ENCODE measurements at regions not wholly inside any gene's neighbourhood (a gene's known extent, or its start where the extent isn't known, plus 50 kb on each side); places are given as distances from the start of the nearest gene placed in this dataset.
"Not testable (repeated sequence)": the region's sequence is repeated elsewhere in the genome, so short reads cannot be mapped to it uniquely, and the experiment has no call there.

DNA sequence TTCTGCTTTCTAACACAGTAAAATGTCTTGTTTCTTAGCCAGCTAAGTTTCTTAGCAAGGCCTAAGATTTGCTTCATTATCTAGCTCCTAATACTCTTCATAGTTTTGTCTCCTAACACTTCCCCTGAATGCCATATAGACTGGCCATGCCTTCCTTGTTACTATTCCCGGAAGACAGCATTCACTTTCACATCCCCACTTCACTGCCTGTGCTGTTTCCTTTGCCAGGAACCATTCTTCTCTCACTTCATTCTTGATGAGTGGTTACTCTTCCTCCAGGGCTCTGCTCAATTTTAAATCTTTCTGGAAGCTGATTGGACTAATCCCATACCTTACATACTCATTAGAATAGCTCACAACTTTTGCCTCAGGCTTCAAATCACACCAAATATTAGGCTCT, 1510.2 kb upstream of the DDX18 start:
- H3K36me3 ChIP-seq (ENCODE audit: control insufficient read depth, low read length): no peaks in the 10 kb centered on the region
- no peak overlapping the region for H3K4me3 ChIP-seq (ENCODE audit: low read length)
- H3K9me2 ChIP-seq (replicated peaks; ENCODE audit: control insufficient read depth, low read length): no peaks in the 10 kb centered on the region
- H3K9me3 ChIP-seq (ENCODE audit: control insufficient read depth, insufficient read depth, low read length): no peaks in the 10 kb centered on the region
- no peak overlapping the region for H3K27ac ChIP-seq (ENCODE audit: low read depth, low read length)
- H3F3A ChIP-seq (ENCODE audit: control insufficient read depth, insufficient read depth): no peaks in the 10 kb centered on the region
- no peak overlapping the region for H3K4me2 ChIP-seq (ENCODE audit: low read length)
- no peaks in the 10 kb centered on the region for H3K79me2 ChIP-seq (ENCODE audit: control insufficient read depth, low read length)
- H3K27me3 ChIP-seq (ENCODE audit: control insufficient read depth, low read length): no peaks in the 10 kb centered on the region
- no peaks in the 10 kb centered on the region for H4K20me1 ChIP-seq (ENCODE audit: control insufficient read depth, insufficient read depth, low read depth, low read length)
- no peaks in the 10 kb centered on the region for H3K4me1 ChIP-seq (ENCODE audit: control insufficient read depth, low read length)
- no peak for TF ChIP-seq EZH2phosphoT487 (IDR thresholded peaks at IDR 0.05; ENCODE audit: borderline replicate concordance, low read length)
- TF ChIP-seq, protein P1, sequence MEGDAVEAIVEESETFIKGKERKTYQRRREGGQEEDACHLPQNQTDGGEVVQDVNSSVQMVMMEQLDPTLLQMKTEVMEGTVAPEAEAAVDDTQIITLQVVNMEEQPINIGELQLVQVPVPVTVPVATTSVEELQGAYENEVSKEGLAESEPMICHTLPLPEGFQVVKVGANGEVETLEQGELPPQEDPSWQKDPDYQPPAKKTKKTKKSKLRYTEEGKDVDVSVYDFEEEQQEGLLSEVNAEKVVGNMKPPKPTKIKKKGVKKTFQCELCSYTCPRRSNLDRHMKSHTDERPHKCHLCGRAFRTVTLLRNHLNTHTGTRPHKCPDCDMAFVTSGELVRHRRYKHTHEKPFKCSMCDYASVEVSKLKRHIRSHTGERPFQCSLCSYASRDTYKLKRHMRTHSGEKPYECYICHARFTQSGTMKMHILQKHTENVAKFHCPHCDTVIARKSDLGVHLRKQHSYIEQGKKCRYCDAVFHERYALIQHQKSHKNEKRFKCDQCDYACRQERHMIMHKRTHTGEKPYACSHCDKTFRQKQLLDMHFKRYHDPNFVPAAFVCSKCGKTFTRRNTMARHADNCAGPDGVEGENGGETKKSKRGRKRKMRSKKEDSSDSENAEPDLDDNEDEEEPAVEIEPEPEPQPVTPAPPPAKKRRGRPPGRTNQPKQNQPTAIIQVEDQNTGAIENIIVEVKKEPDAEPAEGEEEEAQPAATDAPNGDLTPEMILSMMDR (IDR thresholded peaks at IDR 0.05; ENCODE audit: low read depth, low read length, poor library complexity, severe bottlenecking): no peak

DNA sequence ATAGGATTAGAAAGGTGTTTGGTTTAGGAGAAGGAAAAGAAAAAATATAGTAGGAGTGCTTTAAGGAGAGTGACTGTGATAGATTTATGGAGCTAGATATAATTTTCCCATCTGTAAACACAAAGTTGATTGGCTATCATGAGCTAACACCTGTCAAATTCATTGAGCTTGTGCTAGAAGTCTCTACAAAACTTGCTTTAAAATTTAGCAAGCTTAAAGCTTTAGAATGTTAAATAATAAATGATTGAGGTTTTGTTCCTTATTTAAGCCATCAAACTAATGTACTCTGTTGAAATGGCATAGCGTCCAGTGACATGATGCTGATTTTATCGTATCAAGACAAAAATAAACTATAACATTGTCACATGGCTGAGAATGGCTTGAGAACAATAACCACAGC, 1497.4 kb upstream of the DDX18 start:
- Histone ChIP-seq H3K9me3 (ENCODE audit: control insufficient read depth, insufficient read depth, low read length) (no peaks in the 10 kb centered on the region), H4K20me1 (ENCODE audit: control insufficient read depth, insufficient read depth, low read depth, low read length) (no peaks in the 10 kb centered on the region), H3K36me3 (ENCODE audit: control insufficient read depth, low read length) (no peaks in the 10 kb centered on the region), H3K4me1 (ENCODE audit: control insufficient read depth, low read length) (no peaks in the 10 kb centered on the region), H3K79me2 (ENCODE audit: control insufficient read depth, low read length) (no peaks in the 10 kb centered on the region), H3K4me2 (ENCODE audit: low read length) (no peak overlapping the region), H3K27ac (ENCODE audit: low read depth, low read length) (no peak overlapping the region), H3K9me2 (replicated peaks; ENCODE audit: control insufficient read depth, low read length) (no peaks in the 10 kb centered on the region), H3K4me3 (ENCODE audit: low read length) (no peak overlapping the region), H3F3A (ENCODE audit: control insufficient read depth, insufficient read depth) (no peaks in the 10 kb centered on the region), H3K27me3 (ENCODE audit: control insufficient read depth, low read length) (no peaks in the 10 kb centered on the region)
- no peak for TF ChIP-seq EZH2phosphoT487 (IDR thresholded peaks at IDR 0.05; ENCODE audit: borderline replicate concordance, low read length)
- TF ChIP-seq, protein P1 (IDR thresholded peaks at IDR 0.05; ENCODE audit: low read depth, low read length, poor library complexity, severe bottlenecking): no peak

DNA sequence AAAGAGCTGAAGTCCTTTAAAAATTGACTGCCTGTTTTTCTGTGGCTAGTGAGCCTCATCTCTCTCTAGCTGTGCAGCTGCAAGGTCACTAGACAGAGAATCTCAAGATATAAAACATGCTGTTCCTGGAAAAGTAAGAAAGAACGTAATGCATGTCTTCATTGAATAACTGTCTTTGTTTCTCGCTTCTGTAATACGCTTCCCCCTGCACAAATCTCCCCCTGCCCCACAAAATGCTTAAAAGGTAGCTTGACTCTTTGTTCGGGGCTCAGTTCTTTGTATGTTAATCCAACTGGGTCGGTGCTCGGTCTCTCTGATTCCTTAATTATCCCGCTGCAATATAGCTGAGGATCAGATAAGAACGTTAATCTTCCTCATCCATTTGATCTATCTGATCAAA, 1495.9 kb upstream of the DDX18 start:
- H3K9me3 ChIP-seq (ENCODE audit: control insufficient read depth, insufficient read depth, low read length); H3K9me2 ChIP-seq (replicated peaks; ENCODE audit: control insufficient read depth, low read length); H3K27me3 ChIP-seq (ENCODE audit: control insufficient read depth, low read length); H3F3A ChIP-seq (ENCODE audit: control insufficient read depth, insufficient read depth); H3K27ac ChIP-seq (ENCODE audit: low read depth, low read length); H3K79me2 ChIP-seq (ENCODE audit: control insufficient read depth, low read length); H3K4me1 ChIP-seq (ENCODE audit: control insufficient read depth, low read length); H4K20me1 ChIP-seq (ENCODE audit: control insufficient read depth, insufficient read depth, low read depth, low read length); H3K4me2 ChIP-seq (ENCODE audit: low read length); H3K4me3 ChIP-seq (ENCODE audit: low read length); H3K36me3 ChIP-seq (ENCODE audit: control insufficient read depth, low read length): not testable (repeated sequence)

DNA sequence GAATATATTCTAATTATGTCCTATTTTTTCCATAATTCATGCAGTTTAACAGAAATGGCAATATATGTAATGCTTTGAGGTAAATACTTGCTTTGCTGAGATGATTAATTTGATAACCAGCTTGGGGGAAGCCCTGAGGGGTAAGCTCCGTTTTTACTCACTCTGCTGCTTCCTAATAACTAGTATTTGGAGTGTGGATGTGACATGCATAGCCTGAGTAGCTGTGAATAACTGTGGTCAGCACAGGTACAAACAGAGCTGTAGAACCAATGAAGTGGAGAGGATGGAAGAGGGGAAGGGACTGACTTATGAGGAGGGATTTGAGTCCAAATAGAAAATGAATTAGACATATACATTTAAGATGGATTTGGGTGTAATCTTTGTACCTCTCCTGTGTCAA, 1495.5 kb upstream of the DDX18 start:
- H3K79me2 ChIP-seq (ENCODE audit: control insufficient read depth, low read length): no peaks in the 10 kb centered on the region
- H3K4me3 ChIP-seq (ENCODE audit: low read length): no peak overlapping the region
- H3F3A ChIP-seq (ENCODE audit: control insufficient read depth, insufficient read depth): no peaks in the 10 kb centered on the region
- H3K9me2 ChIP-seq (replicated peaks; ENCODE audit: control insufficient read depth, low read length): no peaks in the 10 kb centered on the region
- H4K20me1 ChIP-seq (ENCODE audit: control insufficient read depth, insufficient read depth, low read depth, low read length): no peaks in the 10 kb centered on the region
- TF ChIP-seq, protein P1 (IDR thresholded peaks at IDR 0.05; ENCODE audit: low read depth, low read length, poor library complexity, severe bottlenecking): no peak
- TF ChIP-seq EZH2phosphoT487 (IDR thresholded peaks at IDR 0.05; ENCODE audit: borderline replicate concordance, low read length): no peak
- no peaks in the 10 kb centered on the region for H3K4me1 ChIP-seq (ENCODE audit: control insufficient read depth, low read length)
- H3K4me2 ChIP-seq (ENCODE audit: low read length): no peak overlapping the region
- H3K27ac ChIP-seq (ENCODE audit: low read depth, low read length): no peak overlapping the region
- no peaks in the 10 kb centered on the region for H3K36me3 ChIP-seq (ENCODE audit: control insufficient read depth, low read length)
- H3K27me3 ChIP-seq (ENCODE audit: control insufficient read depth, low read length): no peaks in the 10 kb centered on the region
- no peaks in the 10 kb centered on the region for H3K9me3 ChIP-seq (ENCODE audit: control insufficient read depth, insufficient read depth, low read length)
